GM10248 (cell line): ENCODE measurements at regions not wholly inside any gene's neighbourhood (a gene's known extent, or its start where the extent isn't known, plus 50 kb on each side); places are given as distances from the start of the nearest gene placed in this dataset.

Experiments used
- CTCF ChIA-PET: fragments of 300-600 bp; sonication (Branson Sonifier 250); formaldehyde crosslinking; extraction: SDS; loops from one replicate; lab custom pipeline; 2021; ENCODE audit warnings: antibody characterized with exemption; lab: Yijun Ruan, JAX
- POLR2A ChIA-PET: fragments of 350-650 bp; sonication (Branson Sonifier 250); formaldehyde crosslinking; extraction: SDS; loops from one replicate; lab custom pipeline; 2020; ENCODE audit warnings: antibody characterized with exemption; lab: Yijun Ruan, JAX
- DNase-seq: peaks from one replicate; pipeline ENCODE4 v3.0.0; 2012; ENCODE audit errors: extremely low spot score
- CTCF ChIP-seq: IDR thresholded peaks from 2 replicates; pipeline ENCODE4 v1.5.1; 2012; ENCODE audit warnings: mild to moderate bottlenecking, low read depth; ENCODE audit errors: extremely low read depth, missing control alignments, control extremely low read depth

- POLR2A ChIA-PET: interaction anchor here (0.5 kb wide), 1 partner anchor 500 kb away, joined by 3 read pairs; no protein-coding TSS in a partner anchor
- no peak for TF ChIP-seq CTCF
- CTCF ChIA-PET: no interaction called here
- no peak for DNase-seq
Observed at GRCh38 chr16:87041286-87041685, 275.9 kb downstream of the C16orf95 start.

- no peak for DNase-seq
- ChIA-PET POLR2A (no interaction called here), CTCF (interaction anchor here (1.2 to 2.3 kb wide), 3 partner anchors 16 to 20 kb away, joined by 3 to 10 read pairs (median 3); no protein-coding TSS in a partner anchor)
- no peak for TF ChIP-seq CTCF
Observed at GRCh38 chr16:87042551-87043230, 274.5 kb downstream of the C16orf95 start.

GRCh38 chr16:87043231-87044031, 273.8 kb downstream of the C16orf95 start:
- CTCF ChIA-PET: interaction anchor here (0.9 to 2.3 kb wide), 4 partner anchors 11 to 19 kb away, joined by 3 to 10 read pairs (median 3); no protein-coding TSS in a partner anchor
- no peak for TF ChIP-seq CTCF
- POLR2A ChIA-PET: no interaction called here
- no peak for DNase-seq

GRCh38 chr16:87044032-87044382, 273.2 kb downstream of the C16orf95 start:
- ChIA-PET CTCF (interaction anchor here (0.9 to 2.3 kb wide), 4 partner anchors 10 to 19 kb away, joined by 3 to 10 read pairs (median 3); no protein-coding TSS in a partner anchor), POLR2A (no interaction called here)
- no peak for DNase-seq
- TF ChIP-seq CTCF: no peak

- ChIA-PET CTCF (interaction anchor here (2.3 kb wide), 1 partner anchor 18 kb away, joined by 10 read pairs; no protein-coding TSS in a partner anchor), POLR2A (no interaction called here)
- TF ChIP-seq CTCF: no peak
- no peak for DNase-seq
Observed at GRCh38 chr16:87044829-87045228, 272.4 kb downstream of the C16orf95 start.

GRCh38 chr16:87045466-87046216, 271.6 kb downstream of the C16orf95 start:
- no peak for DNase-seq
- POLR2A ChIA-PET: no interaction called here
- TF ChIP-seq CTCF: no peak
- CTCF ChIA-PET: interaction anchor here (1.0 kb wide), 1 partner anchor 16 kb away, joined by 3 read pairs; no protein-coding TSS in a partner anchor
